Fibroblast of lung (primary cell): ENCODE measurements at regions not wholly inside any gene's neighbourhood (a gene's known extent, or its start where the extent isn't known, plus 50 kb on each side); places are given as distances from the start of the nearest gene placed in this dataset.

Source experiments
- DNase-seq, 2 donors: peaks; one replicate each; pipeline versions ENCODE4 v3.0.0 to v3.0.0-alpha.2; 2010; ENCODE audit warnings: low read depth in 2 of 2
- H2AFZ ChIP-seq: 2 replicates; pipeline ENCODE4 v1.5.1; 2012; ENCODE audit warnings: low read length, control low read depth, inconsistent platforms
- H3K27ac ChIP-seq: 2 replicates; pipeline ENCODE4 v1.5.1; 2011; ENCODE audit warnings: low read length, control low read depth; ENCODE audit not compliant: insufficient read depth
- H3K27me3 ChIP-seq: 2 replicates; pipeline ENCODE4 v1.5.1; 2011; ENCODE audit warnings: mild to moderate bottlenecking, low read length; ENCODE audit not compliant: control insufficient read depth, insufficient read depth
- H3K36me3 ChIP-seq: 2 replicates; pipeline ENCODE4 v1.5.1; 2011; ENCODE audit warnings: low read length; ENCODE audit not compliant: control insufficient read depth, insufficient read depth
- H3K4me1 ChIP-seq: 2 replicates; pipeline ENCODE4 v1.5.1; 2011; ENCODE audit warnings: low read length; ENCODE audit not compliant: control insufficient read depth, insufficient read depth; ENCODE audit errors: extremely low read depth
- H3K4me2 ChIP-seq: 2 replicates; pipeline ENCODE4 v1.5.1; 2011; ENCODE audit warnings: low read length, control low read depth; ENCODE audit not compliant: insufficient read depth; ENCODE audit errors: extremely low read depth
- H3K4me3 ChIP-seq, 4 experiments: fragments of 200-600 bp in 1 of 4; sonication (generic) in 1 of 4; replicated peaks in 1 of 4; 2 replicates each; pipeline ENCODE4 v1.5.1; 2011 to 2016; ENCODE audit warnings: low read length in 4 of 4, low read depth in 3 of 4, mild to moderate bottlenecking in 3 of 4, control low read depth in 2 of 4, inconsistent platforms in 1 of 4, mixed read lengths in 1 of 4; ENCODE audit not compliant: insufficient read depth in 1 of 4; ENCODE audit errors: control extremely low read depth in 1 of 4
- H3K79me2 ChIP-seq: 2 replicates; pipeline ENCODE4 v1.5.1; 2012; ENCODE audit warnings: mild to moderate bottlenecking, low read length, inconsistent platforms; ENCODE audit not compliant: control insufficient read depth, insufficient read depth
- H3K9ac ChIP-seq: 2 replicates; pipeline ENCODE4 v1.5.1; 2011; ENCODE audit warnings: mild to moderate bottlenecking, low read length, control low read depth; ENCODE audit not compliant: insufficient read depth
- H3K9me3 ChIP-seq: 2 replicates; pipeline ENCODE4 v1.5.1; 2012; ENCODE audit warnings: low read depth, low read length; ENCODE audit not compliant: control insufficient read depth, insufficient read depth
- H4K20me1 ChIP-seq: 2 replicates; pipeline ENCODE4 v1.5.1; 2011; ENCODE audit warnings: low read length; ENCODE audit not compliant: control insufficient read depth, insufficient read depth; ENCODE audit errors: extremely low read depth
- CTCF ChIP-seq, 2 donors: IDR thresholded peaks in 1 of 2; conservative IDR thresholded peaks in 1 of 2; 1 replicate in 1 of 2; 2 replicates in 1 of 2; pipeline ENCODE4 v1.5.1; 2011 to 2012; ENCODE audit warnings: low read length in 2 of 2, control low read depth in 1 of 2, inconsistent platforms in 1 of 2, low read depth in 1 of 2, mild to moderate bottlenecking in 1 of 2
- EZH2 ChIP-seq: IDR thresholded peaks from 2 replicates; pipeline ENCODE4 v1.5.1; 2012; ENCODE audit warnings: low read length, control low read depth, mild to moderate bottlenecking; ENCODE audit errors: missing control alignments

GRCh38 chr4:187811591-187811990 lies 184.0 kb upstream of the ZFP42 start:
- DNase-seq, result no peak
- Histone ChIP-seq H2AFZ (no peak overlapping the region), H3K4me1 (no peaks in the 10 kb centered on the region)

GRCh38 chr4:187814737-187815465 lies 180.7 kb upstream of the ZFP42 start:
- H3K9me3 ChIP-seq, result no peaks in the 10 kb centered on the region
- no peaks in the 10 kb centered on the region for H4K20me1 ChIP-seq
- peak; percentile 4 to 20 for DNase-seq
- peak overlapping the region; percentile 4 for H3K27ac ChIP-seq
- no peak for TF ChIP-seq CTCF (conservative IDR thresholded peaks at IDR 0.05 in 1 of 2, IDR thresholded peaks at IDR 0.05 in 1 of 2; ENCODE audit: low read depth in 1 of 2, low read length in 2 of 2)
- no peaks in the 10 kb centered on the region for H3K27me3 ChIP-seq
- peak overlapping the region in 3 of 4 experiments; percentile 20 to 52 (median 34) for H3K4me3 ChIP-seq
- H3K4me2 ChIP-seq, result no peak overlapping the region
- H2AFZ ChIP-seq, result peak overlapping the region; percentile 43
- H3K36me3 ChIP-seq, result no peaks in the 10 kb centered on the region
- peak overlapping the region; percentile 30 for H3K9ac ChIP-seq
- H3K4me1 ChIP-seq, result no peaks in the 10 kb centered on the region
- no peaks in the 10 kb centered on the region for H3K79me2 ChIP-seq

More at GRCh38 chr4:187811591-187811990, 184.0 kb upstream of the ZFP42 start:
- Histone ChIP-seq H3K27me3 (no peaks in the 10 kb centered on the region), H3K4me3 (no peak overlapping the region), H3K9ac (no peak overlapping the region), H3K27ac (no peak overlapping the region), H4K20me1 (no peaks in the 10 kb centered on the region), H3K36me3 (no peaks in the 10 kb centered on the region), H3K79me2 (no peaks in the 10 kb centered on the region), H3K9me3 (no peaks in the 10 kb centered on the region), H3K4me2 (no peak overlapping the region)
- TF ChIP-seq EZH2 (no peak), CTCF (conservative IDR thresholded peaks at IDR 0.05 in 1 of 2, IDR thresholded peaks at IDR 0.05 in 1 of 2; ENCODE audit: low read depth in 1 of 2, low read length in 2 of 2) (no peak)

- H3K9me3 ChIP-seq, result no peaks in the 10 kb centered on the region
- H3K27me3 ChIP-seq, result no peaks in the 10 kb centered on the region
- TF ChIP-seq EZH2 (no peak), CTCF (conservative IDR thresholded peaks at IDR 0.05 in 1 of 2, IDR thresholded peaks at IDR 0.05 in 1 of 2; ENCODE audit: low read depth in 1 of 2, low read length in 2 of 2) (no peak)
- no peak overlapping the region for H3K27ac ChIP-seq
- no peak overlapping the region for H2AFZ ChIP-seq
- H3K36me3 ChIP-seq, result no peaks in the 10 kb centered on the region
- no peaks in the 10 kb centered on the region for H3K4me1 ChIP-seq
- no peak overlapping the region for H3K4me3 ChIP-seq
- H3K9ac ChIP-seq, result no peak overlapping the region
- H3K79me2 ChIP-seq, result no peaks in the 10 kb centered on the region
- no peak for DNase-seq
- H3K4me2 ChIP-seq, result no peak overlapping the region
- H4K20me1 ChIP-seq, result no peaks in the 10 kb centered on the region
Measured at GRCh38 chr4:187826725-187827124, 168.8 kb upstream of the ZFP42 start.
